ENCODE measurements at regions not wholly inside any gene's neighbourhood (a gene's known extent, or its start where the extent isn't known, plus 50 kb on each side); places are given as distances from the start of the nearest gene placed in this dataset.

GRCh38 chr14:29150659-29151058 is 384.1 kb downstream of the FOXG1 start:
- TF ChIP-seq CTCF (IDR thresholded peaks at IDR 0.05; ENCODE audit: insufficient read depth, low read length, poor library complexity, severe bottlenecking): no peak
- Histone ChIP-seq H3K36me3 (ENCODE audit: control insufficient read depth, insufficient read depth, low read length) (no peaks in the 10 kb centered on the region), H3K4me3 (ENCODE audit: low read depth, low read length) (no peak overlapping the region), H3K27me3 (ENCODE audit: control insufficient read depth, insufficient read depth, low read length) (no peaks in the 10 kb centered on the region)
- DNase-seq (ENCODE audit: low read depth): no peak

- Histone ChIP-seq H3K27me3 (ENCODE audit: control insufficient read depth, insufficient read depth, low read length) (no peaks in the 10 kb centered on the region), H3K4me3 (ENCODE audit: low read depth, low read length) (no peak overlapping the region), H3K36me3 (ENCODE audit: control insufficient read depth, insufficient read depth, low read length) (no peaks in the 10 kb centered on the region)
- no peak for DNase-seq (ENCODE audit: low read depth)
- no peak for TF ChIP-seq CTCF (IDR thresholded peaks at IDR 0.05; ENCODE audit: insufficient read depth, low read length, poor library complexity, severe bottlenecking)
Measured at GRCh38 chr14:29156096-29156495, 389.5 kb downstream of the FOXG1 start.

GRCh38 chr14:29161593-29161992 is 395.0 kb downstream of the FOXG1 start:
- no peak for DNase-seq (ENCODE audit: low read depth)
- no peak overlapping the region for H3K4me3 ChIP-seq (ENCODE audit: low read depth, low read length)
- H3K36me3 ChIP-seq (ENCODE audit: control insufficient read depth, insufficient read depth, low read length): no peaks in the 10 kb centered on the region
- no peak for TF ChIP-seq CTCF (IDR thresholded peaks at IDR 0.05; ENCODE audit: insufficient read depth, low read length, poor library complexity, severe bottlenecking)
- no peaks in the 10 kb centered on the region for H3K27me3 ChIP-seq (ENCODE audit: control insufficient read depth, insufficient read depth, low read length)

- Histone ChIP-seq H3K36me3 (ENCODE audit: control insufficient read depth, insufficient read depth, low read length) (no peaks in the 10 kb centered on the region), H3K4me3 (ENCODE audit: low read depth, low read length) (no peak overlapping the region), H3K27me3 (ENCODE audit: control insufficient read depth, insufficient read depth, low read length) (no peaks in the 10 kb centered on the region)
- TF ChIP-seq CTCF (IDR thresholded peaks at IDR 0.05; ENCODE audit: insufficient read depth, low read length, poor library complexity, severe bottlenecking): no peak
- DNase-seq (ENCODE audit: low read depth): no peak
Measured at GRCh38 chr14:29163109-29163508, 396.5 kb downstream of the FOXG1 start.

- no peak overlapping the region for H3K4me3 ChIP-seq (ENCODE audit: low read depth, low read length)
- H3K36me3 ChIP-seq (ENCODE audit: control insufficient read depth, insufficient read depth, low read length): no peaks in the 10 kb centered on the region
- no peaks in the 10 kb centered on the region for H3K27me3 ChIP-seq (ENCODE audit: control insufficient read depth, insufficient read depth, low read length)
- no peak for TF ChIP-seq CTCF (IDR thresholded peaks at IDR 0.05; ENCODE audit: insufficient read depth, low read length, poor library complexity, severe bottlenecking)
- DNase-seq (ENCODE audit: low read depth): no peak
Measured at GRCh38 chr14:29165431-29165830, 398.8 kb downstream of the FOXG1 start.

GRCh38 chr14:29166507-29166906 is 399.9 kb downstream of the FOXG1 start:
- Histone ChIP-seq H3K36me3 (ENCODE audit: control insufficient read depth, insufficient read depth, low read length) (no peaks in the 10 kb centered on the region), H3K4me3 (ENCODE audit: low read depth, low read length) (no peak overlapping the region), H3K27me3 (ENCODE audit: control insufficient read depth, insufficient read depth, low read length) (no peaks in the 10 kb centered on the region)
- TF ChIP-seq CTCF (IDR thresholded peaks at IDR 0.05; ENCODE audit: insufficient read depth, low read length, poor library complexity, severe bottlenecking): peak; percentile 12
- no peak for DNase-seq (ENCODE audit: low read depth)
